AG20443 (cell line): ENCODE measurements at regions not wholly inside any gene's neighbourhood (a gene's known extent, or its start where the extent isn't known, plus 50 kb on each side); places are given as distances from the start of the nearest gene placed in this dataset.

Experiments used
- DNase-seq: peaks from one replicate; pipeline ENCODE4 v3.0.0; 2012; ENCODE audit warnings: low spot score, mixed read lengths

DNA sequence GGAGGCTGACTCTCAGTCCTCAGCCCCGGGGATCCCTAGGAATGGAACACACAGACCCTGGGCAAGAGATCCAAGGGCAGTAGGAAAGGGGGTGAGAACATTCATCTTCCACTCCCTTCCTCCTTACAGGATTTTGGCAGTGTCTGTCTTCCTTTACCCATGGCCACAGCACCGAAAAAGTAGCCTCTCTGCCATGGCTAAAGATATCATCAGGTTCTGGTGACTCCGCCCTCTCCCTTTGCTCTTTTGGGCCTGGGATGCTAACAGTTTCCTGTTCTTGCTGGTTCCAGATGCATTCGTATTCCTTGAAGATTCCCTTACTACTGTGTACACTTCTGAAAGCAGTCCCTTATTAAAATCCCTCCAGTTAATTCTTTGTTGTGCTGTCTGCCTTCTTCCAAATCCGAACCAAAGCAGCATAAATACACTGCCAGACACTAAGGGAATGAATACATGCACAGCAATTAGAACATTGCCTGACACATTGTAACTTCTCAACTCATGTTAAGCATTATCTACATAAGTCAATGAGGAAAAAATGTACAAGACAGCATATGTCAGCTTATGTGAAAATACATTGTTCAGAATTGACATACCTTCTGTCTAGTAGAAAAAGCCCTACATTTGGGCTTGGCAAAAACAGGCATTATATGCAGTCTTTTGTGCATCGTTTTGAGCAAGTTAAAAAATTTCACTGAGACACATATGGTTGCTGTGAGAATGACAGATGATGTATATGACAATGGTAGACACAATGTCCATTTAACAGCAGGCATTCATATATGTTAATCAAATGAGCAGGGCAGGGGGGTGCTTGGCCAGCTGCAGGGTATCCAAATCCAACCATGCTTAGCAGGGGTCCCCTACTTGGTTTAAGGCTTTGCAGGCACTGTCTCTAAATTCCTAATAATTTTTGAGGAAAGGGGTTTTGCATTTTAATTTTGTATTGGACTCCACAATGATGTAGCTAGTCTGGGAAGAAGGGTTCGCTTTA lies 58.8 kb upstream of the RAI14 start:
- DNase-seq, result no peak

DNA sequence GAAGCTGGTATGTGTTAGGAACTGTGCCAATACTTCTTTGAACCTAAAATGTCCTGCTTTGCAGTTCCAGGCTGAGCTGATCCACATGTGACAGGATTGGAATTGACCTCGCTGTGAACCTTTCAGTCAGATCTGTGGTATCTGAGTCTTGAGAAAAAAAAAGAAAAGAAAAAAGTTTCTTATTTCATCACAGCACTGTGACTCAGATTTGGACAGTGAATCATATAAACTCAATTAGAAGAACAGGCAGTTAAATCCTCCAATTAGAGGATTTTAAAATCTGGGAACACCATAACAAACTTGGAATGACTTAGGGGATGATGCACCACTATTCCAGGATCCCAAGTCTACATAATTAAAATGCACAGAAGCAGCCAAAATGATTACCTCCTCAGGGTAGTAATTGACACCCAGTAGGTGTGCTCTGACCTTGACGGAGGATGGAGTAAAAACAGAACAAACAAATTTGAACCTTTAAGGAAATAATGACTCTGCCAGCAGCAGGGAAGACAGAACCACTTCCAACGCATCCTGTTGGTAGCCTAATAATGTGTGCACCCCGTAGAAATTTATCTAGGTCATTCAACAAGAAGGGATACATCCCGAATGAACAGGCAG lies 57.8 kb upstream of the RAI14 start:
- peak; percentile 83 for DNase-seq

DNA sequence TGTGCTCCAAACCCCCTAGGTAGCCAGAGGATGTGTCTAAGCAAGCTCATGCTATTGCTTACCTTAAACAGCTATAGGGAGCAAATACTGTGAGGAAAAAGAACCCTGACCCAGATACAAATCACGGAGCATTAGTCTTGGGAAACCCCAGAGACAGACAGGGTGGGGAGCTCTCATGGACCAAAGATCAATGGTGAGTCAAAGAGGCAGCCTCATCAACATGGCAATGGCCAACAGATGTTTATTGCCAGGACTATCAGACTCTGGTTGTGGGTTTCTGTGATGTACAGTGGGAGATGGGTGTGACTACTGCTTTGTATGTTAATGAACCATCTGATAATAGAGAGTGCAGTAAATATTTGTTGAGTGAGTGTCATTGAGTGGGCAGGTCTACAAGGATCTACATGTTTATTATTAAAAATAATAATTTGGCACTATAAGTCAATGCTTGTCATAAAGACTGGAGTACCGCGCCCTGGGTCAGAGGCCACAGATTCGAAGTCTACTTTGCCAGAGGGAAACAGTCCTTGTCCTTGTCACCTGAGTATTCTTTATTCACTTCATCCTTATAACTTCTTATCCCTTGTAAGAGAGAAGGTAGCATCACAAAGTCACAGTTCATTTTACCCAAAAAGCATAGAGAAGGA lies 56.5 kb upstream of the RAI14 start:
- DNase-seq, result no peak

DNA sequence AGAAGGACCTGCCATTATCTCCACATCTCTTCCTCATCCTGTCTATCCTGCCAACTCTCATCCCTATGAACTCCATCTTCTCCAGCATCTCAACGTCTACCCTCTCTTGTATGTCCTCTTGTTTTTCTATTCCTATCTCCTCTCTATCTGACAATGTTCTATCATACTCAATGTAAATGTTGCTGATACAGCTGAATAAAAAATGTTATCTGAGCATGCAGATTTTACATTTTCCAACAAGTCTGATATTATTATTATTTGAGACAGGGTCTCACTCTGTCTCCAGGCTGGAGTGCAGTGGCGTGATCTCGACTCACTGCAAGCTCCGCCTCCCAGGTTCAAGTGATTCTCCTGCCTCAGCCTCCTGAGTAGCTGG lies 56.0 kb upstream of the RAI14 start:
- DNase-seq, result no peak

DNA sequence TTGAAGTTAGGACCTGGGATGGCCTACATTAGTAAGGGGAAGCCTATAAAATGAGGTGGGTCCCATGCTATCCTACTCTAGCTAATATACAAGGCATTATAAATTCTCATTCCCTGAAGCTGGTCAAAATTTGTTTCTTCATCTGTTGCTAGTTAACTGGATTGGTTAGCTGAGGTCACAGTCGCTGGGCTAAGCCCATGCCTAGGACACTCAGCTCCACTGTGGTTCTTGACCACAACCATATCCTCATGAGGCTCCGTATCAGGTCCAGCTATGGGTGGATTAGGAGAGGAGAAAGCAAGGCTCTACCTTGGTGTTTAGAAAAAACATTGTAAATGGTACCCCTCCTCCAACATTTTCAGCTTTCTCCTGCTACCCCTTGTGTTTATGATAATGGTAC lies 52.8 kb upstream of the RAI14 start:
- DNase-seq, result no peak

GRCh38 chr5:34604119-34604675 lies 51.9 kb upstream of the RAI14 start:
- DNase-seq, result no peak

DNA sequence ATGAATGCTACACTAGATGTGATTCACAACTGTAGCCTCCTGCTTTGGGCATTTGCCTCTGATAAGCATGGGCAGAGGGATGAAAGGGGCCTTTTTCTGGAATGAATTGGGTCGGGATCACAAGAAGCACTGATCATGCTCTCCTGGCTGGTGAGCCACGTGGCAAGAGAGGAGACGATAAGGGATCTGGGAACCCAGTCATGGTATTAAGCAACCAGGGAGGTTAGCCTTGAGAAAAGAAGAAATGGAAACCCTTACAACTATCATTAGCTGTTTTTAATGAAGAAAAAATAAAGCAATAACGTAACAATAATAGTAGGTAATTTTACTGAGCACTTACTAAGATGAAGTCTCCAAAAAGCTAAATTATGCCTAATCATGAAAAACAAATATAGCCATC lies 50.0 kb upstream of the RAI14 start:
- DNase-seq, result no peak
